GM12891 (cell line): ENCODE measurements at regions not wholly inside any gene's neighbourhood (a gene's known extent, or its start where the extent isn't known, plus 50 kb on each side); places are given as distances from the start of the nearest gene placed in this dataset.

ENCODE experiments used
- PAX5 ChIP-seq: IDR thresholded peaks from 2 replicates; pipeline ENCODE4 v1.6.1; 2011; ENCODE audit warnings: low read length, moderate library complexity, mild to moderate bottlenecking; ENCODE audit not compliant: insufficient read depth, severe bottlenecking
- POLR2A ChIP-seq: IDR thresholded peaks from 2 replicates; pipeline ENCODE4 v1.6.1; 2011; ENCODE audit warnings: low read depth, low read length, control low read depth
- POLR2AphosphoS5 ChIP-seq: IDR thresholded peaks from 2 replicates; pipeline ENCODE4 v1.6.1; 2011; ENCODE audit warnings: low read depth, low read length, control low read depth
- TAF1 ChIP-seq: IDR thresholded peaks from 2 replicates; pipeline ENCODE4 v1.6.1; 2011; ENCODE audit warnings: low read depth, low read length, control low read depth

DNA sequence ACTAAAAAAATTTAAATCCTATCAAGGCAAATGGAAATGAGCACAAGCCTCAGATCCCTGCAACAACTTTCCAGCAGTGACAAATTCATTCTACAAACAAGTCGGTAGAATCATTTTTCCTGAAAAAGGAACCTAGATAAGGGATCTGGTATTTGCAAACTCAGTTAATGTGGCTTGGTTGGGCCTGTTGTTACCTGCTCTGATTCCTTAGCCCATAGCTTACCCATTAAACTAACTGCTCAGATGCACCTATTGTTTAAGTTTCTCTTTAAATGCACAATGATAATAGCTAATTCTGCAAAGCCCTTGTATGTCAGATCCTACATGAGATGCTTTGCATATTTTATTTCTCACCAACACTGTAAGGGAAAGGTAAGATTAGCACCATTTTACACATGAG is 377.4 kb upstream of the RGMA start:
- TF ChIP-seq POLR2A (no peak), POLR2AphosphoS5 (no peak), PAX5 (no peak), TAF1 (no peak)
